Muscle of leg (tissue), 3 donors: ENCODE measurements at regions not wholly inside any gene's neighbourhood (a gene's known extent, or its start where the extent isn't known, plus 50 kb on each side); places are given as distances from the start of the nearest gene placed in this dataset.
A peak's percentile ranks its signal among the peaks of the same experiment; 100 is the strongest.

Experiments used
- DNase-seq: peaks from one replicate; pipeline ENCODE4 v3.0.0; 2013
- H3K27ac ChIP-seq: one replicate; pipeline ENCODE4 v1.5.1; 2013; ENCODE audit warnings: mild to moderate bottlenecking, low read length, control low read depth
- H3K27me3 ChIP-seq: one replicate; pipeline ENCODE4 v1.6.1; 2013; ENCODE audit warnings: low read length; ENCODE audit not compliant: control insufficient read depth, insufficient read depth
- H3K36me3 ChIP-seq: one replicate; pipeline ENCODE4 v1.6.1; 2013; ENCODE audit warnings: low read length; ENCODE audit not compliant: control insufficient read depth, insufficient read depth
- H3K4me1 ChIP-seq: one replicate; pipeline ENCODE4 v1.6.1; 2013; ENCODE audit warnings: low read length; ENCODE audit not compliant: control insufficient read depth, insufficient read depth
- H3K4me3 ChIP-seq: one replicate; pipeline ENCODE4 v1.5.1; 2013; ENCODE audit warnings: low read length, control low read depth
- H3K9me3 ChIP-seq: replicated peaks from 2 replicates; pipeline ENCODE4 v1.6.1; 2013; ENCODE audit warnings: low read depth, low read length; ENCODE audit not compliant: control insufficient read depth
- WGBS: methylation state at CpG from one replicate; pipeline ENCODE4 v1.1.5; 2013; ENCODE audit warnings: missing lambda C conversion rate; ENCODE audit not compliant: insufficient coverage; 5-methylcytosine and 5-hydroxymethylcytosine counted together

DNA sequence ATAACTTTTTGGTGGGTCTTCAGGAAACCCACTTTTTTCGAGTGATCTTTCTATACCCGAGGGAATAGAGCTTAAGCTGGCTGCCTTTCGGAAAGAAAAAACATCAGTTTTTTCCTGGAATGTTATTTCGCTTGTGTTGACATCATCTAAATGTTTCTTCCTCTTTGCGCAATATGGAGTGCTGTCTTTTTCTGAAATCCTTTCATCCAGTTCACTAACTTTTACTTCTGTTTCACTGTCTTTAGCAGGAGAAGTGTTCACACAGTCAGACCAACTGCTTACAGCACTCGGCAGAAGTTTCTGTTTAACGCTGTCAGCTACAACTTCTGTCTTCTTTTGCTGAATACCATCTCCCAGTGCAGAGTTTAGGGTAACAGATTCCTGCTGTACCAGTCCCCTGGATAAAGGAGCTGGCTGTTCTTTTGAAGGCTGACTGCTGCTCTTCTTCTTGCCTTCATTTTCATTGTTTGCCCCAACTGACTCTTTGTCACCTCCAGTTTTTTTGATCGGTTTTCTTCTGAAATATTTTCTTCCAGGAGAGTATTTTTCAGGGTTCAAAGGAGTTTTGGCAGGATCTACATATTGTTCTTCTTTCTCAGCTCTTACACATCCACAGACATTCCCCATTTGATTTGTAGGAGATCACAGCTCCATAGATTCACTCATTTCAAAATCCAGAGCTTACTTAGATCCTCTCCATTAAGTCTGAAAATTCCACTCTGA lies 50.0 kb upstream of the DST start:
- H3K27ac ChIP-seq = peak overlapping the region; percentile 74
- peaks cover 3% of the 10 kb centered on the region for H3K36me3 ChIP-seq
- 16% methylated on average over 5 of the region's 8 CpGs for WGBS
- no peaks in the 10 kb centered on the region for H3K9me3 ChIP-seq
- peak; percentile 77 for DNase-seq
- peaks cover 3% of the 10 kb centered on the region for H3K4me1 ChIP-seq
- peak overlapping the region; percentile 14 for H3K4me3 ChIP-seq
- no peaks in the 10 kb centered on the region for H3K27me3 ChIP-seq
